Smooth muscle cell (in vitro differentiated cells): ENCODE measurements at regions not wholly inside any gene's neighbourhood (a gene's known extent, or its start where the extent isn't known, plus 50 kb on each side); places are given as distances from the start of the nearest gene placed in this dataset.

ENCODE experiments used
- DNase-seq: peaks from one replicate; lab custom pipeline; 2025; ENCODE audit not compliant: unreplicated experiment; lab: John Stamatoyannopoulos, UW
- H2AFZ ChIP-seq: fragments of 200-600 bp; sonication (generic); 2 replicates; pipeline ENCODE4 v1.6.0; 2016; ENCODE audit warnings: antibody characterized with exemption, low read depth, mild to moderate bottlenecking
- H3F3A ChIP-seq: fragments of 200-600 bp; sonication (generic); 2 replicates; pipeline ENCODE4 v1.6.0; 2017; ENCODE audit warnings: antibody characterized with exemption, low read depth
- H3K27ac ChIP-seq: fragments of 200-600 bp; sonication (generic); 2 replicates; pipeline ENCODE4 v1.5.1; 2016; ENCODE audit warnings: low read depth, mild to moderate bottlenecking
- H3K27me3 ChIP-seq: fragments of 200-600 bp; sonication (generic); 2 replicates; pipeline ENCODE4 v1.6.1; 2016; ENCODE audit warnings: low read depth, mild to moderate bottlenecking
- H3K36me3 ChIP-seq: fragments of 200-600 bp; sonication (generic); 2 replicates; pipeline ENCODE4 v1.5.1; 2016; ENCODE audit warnings: low read depth
- H3K4me1 ChIP-seq: fragments of 200-600 bp; sonication (generic); 2 replicates; pipeline ENCODE4 v1.5.1; 2016; ENCODE audit warnings: low read depth
- H3K4me2 ChIP-seq: fragments of 200-600 bp; sonication (generic); 2 replicates; pipeline ENCODE4 v1.6.0; 2016; ENCODE audit warnings: mild to moderate bottlenecking
- H3K4me3 ChIP-seq: fragments of 200-600 bp; sonication (generic); 2 replicates; pipeline ENCODE4 v1.5.1; 2016; ENCODE audit warnings: mild to moderate bottlenecking
- H3K79me2 ChIP-seq: fragments of 200-600 bp; sonication (generic); 2 replicates; pipeline ENCODE4 v1.6.0; 2016; ENCODE audit warnings: low read depth, mild to moderate bottlenecking
- H3K9ac ChIP-seq: fragments of 200-600 bp; sonication (generic); 2 replicates; pipeline ENCODE4 v1.6.0; 2016; ENCODE audit warnings: low read depth
- H3K9me3 ChIP-seq: fragments of 200-600 bp; sonication (generic); replicated peaks from 2 replicates; pipeline ENCODE4 v1.5.1; 2016; ENCODE audit warnings: low read depth
- H4K20me1 ChIP-seq: fragments of 200-600 bp; sonication (generic); 2 replicates; pipeline ENCODE4 v1.6.0; 2016; ENCODE audit warnings: low read depth
- WGBS: methylation state at CpG from one replicate; pipeline ENCODE4 v1.1.7; 2016; ENCODE audit warnings: low lambda C conversion rate; 5-methylcytosine and 5-hydroxymethylcytosine counted together
- TF ChIP-seq, protein P1 (sequence below): fragments of 200-600 bp; sonication (generic); IDR thresholded peaks from 2 replicates; pipeline ENCODE4 v1.5.1; 2017; ENCODE audit warnings: borderline replicate concordance, mild to moderate bottlenecking, antibody characterized with exemption; ENCODE audit not compliant: insufficient read depth, poor library complexity, severe bottlenecking

GRCh38 chr4:178781779-178782178 is 1339.5 kb upstream of the AGA start:
- Histone ChIP-seq H3K4me1 (no peaks in the 10 kb centered on the region), H3K36me3 (no peaks in the 10 kb centered on the region), H3K27ac (no peak overlapping the region), H2AFZ (no peak overlapping the region), H3K27me3 (no peaks in the 10 kb centered on the region), H4K20me1 (no peaks in the 10 kb centered on the region), H3K4me3 (no peak overlapping the region), H3K79me2 (no peaks in the 10 kb centered on the region), H3F3A (no peaks in the 10 kb centered on the region), H3K9ac (no peak overlapping the region), H3K9me3 (no peaks in the 10 kb centered on the region), H3K4me2 (no peak overlapping the region)
- TF ChIP-seq, protein P1, sequence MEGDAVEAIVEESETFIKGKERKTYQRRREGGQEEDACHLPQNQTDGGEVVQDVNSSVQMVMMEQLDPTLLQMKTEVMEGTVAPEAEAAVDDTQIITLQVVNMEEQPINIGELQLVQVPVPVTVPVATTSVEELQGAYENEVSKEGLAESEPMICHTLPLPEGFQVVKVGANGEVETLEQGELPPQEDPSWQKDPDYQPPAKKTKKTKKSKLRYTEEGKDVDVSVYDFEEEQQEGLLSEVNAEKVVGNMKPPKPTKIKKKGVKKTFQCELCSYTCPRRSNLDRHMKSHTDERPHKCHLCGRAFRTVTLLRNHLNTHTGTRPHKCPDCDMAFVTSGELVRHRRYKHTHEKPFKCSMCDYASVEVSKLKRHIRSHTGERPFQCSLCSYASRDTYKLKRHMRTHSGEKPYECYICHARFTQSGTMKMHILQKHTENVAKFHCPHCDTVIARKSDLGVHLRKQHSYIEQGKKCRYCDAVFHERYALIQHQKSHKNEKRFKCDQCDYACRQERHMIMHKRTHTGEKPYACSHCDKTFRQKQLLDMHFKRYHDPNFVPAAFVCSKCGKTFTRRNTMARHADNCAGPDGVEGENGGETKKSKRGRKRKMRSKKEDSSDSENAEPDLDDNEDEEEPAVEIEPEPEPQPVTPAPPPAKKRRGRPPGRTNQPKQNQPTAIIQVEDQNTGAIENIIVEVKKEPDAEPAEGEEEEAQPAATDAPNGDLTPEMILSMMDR: no peak
- 58% methylated on average over 1 of the region's 1 CpG for WGBS
- no peak for DNase-seq

GRCh38 chr4:178784491-178784890 is 1342.3 kb upstream of the AGA start:
- Histone ChIP-seq H3K4me3 (no peak overlapping the region), H3F3A (no peaks in the 10 kb centered on the region), H3K36me3 (no peaks in the 10 kb centered on the region), H3K27me3 (no peaks in the 10 kb centered on the region), H2AFZ (no peak overlapping the region), H3K4me2 (no peak overlapping the region), H3K27ac (no peak overlapping the region), H3K4me1 (no peaks in the 10 kb centered on the region), H4K20me1 (no peaks in the 10 kb centered on the region), H3K9ac (no peak overlapping the region), H3K79me2 (no peaks in the 10 kb centered on the region), H3K9me3 (no peaks in the 10 kb centered on the region)
- no peak for DNase-seq
- WGBS: 92% methylated on average over 3 of the region's 3 CpGs
- TF ChIP-seq, protein P1: no peak

- no peak overlapping the region for H3K4me2 ChIP-seq
- DNase-seq: no peak
- no peaks in the 10 kb centered on the region for H3K9me3 ChIP-seq
- H3K27ac ChIP-seq: no peak overlapping the region
- 77% methylated on average over 3 of the region's 3 CpGs for WGBS
- H3K4me1 ChIP-seq: no peaks in the 10 kb centered on the region
- H3K27me3 ChIP-seq: no peaks in the 10 kb centered on the region
- no peaks in the 10 kb centered on the region for H4K20me1 ChIP-seq
- no peaks in the 10 kb centered on the region for H3F3A ChIP-seq
- H3K79me2 ChIP-seq: no peaks in the 10 kb centered on the region
- TF ChIP-seq, protein P1: no peak
- H3K9ac ChIP-seq: no peak overlapping the region
- no peaks in the 10 kb centered on the region for H3K36me3 ChIP-seq
- no peak overlapping the region for H3K4me3 ChIP-seq
- no peak overlapping the region for H2AFZ ChIP-seq
Observed at GRCh38 chr4:178789279-178789678, 1347.0 kb upstream of the AGA start.

DNA sequence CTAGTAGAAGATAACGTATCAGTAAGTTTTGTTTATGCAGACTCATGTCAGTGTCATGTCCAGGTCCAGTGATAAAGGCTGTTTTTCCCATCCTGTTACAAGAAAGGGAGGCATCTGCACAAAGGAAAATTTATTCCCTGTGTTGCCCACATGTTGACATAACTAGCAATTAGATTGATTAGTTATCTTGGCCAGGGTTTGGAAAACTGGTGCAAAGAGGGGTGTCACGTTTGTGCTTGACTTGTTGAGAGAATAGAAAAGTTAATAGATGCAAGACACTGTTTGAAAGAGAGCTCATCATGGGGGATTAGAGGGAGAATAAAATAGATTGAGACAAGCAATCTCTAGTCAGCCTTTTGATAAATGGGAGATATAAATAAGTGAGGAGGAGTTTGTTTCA is 1357.0 kb upstream of the AGA start:
- H2AFZ ChIP-seq: no peak overlapping the region
- 66% methylated on average over 2 of the region's 2 CpGs for WGBS

More for the DNA sequence above, 1357.0 kb upstream of the AGA start:
- H3K4me2 ChIP-seq: no peak overlapping the region
- H3K36me3 ChIP-seq: no peaks in the 10 kb centered on the region
- H3K27me3 ChIP-seq: no peaks in the 10 kb centered on the region
- TF ChIP-seq, protein P1: no peak
- H3K9ac ChIP-seq: no peak overlapping the region
- H3K4me3 ChIP-seq: no peak overlapping the region
- no peaks in the 10 kb centered on the region for H3K9me3 ChIP-seq
- no peak for DNase-seq
- no peak overlapping the region for H3K27ac ChIP-seq
- no peaks in the 10 kb centered on the region for H4K20me1 ChIP-seq
- H3K4me1 ChIP-seq: no peaks in the 10 kb centered on the region
- H3F3A ChIP-seq: no peaks in the 10 kb centered on the region
- no peaks in the 10 kb centered on the region for H3K79me2 ChIP-seq
